ENCODE measurements at regions not wholly inside any gene's neighbourhood (a gene's known extent, or its start where the extent isn't known, plus 50 kb on each side); places are given as distances from the start of the nearest gene placed in this dataset.
"Not testable (repeated sequence)": the region's sequence is repeated elsewhere in the genome, so short reads cannot be mapped to it uniquely, and the experiment has no call there.

DNA sequence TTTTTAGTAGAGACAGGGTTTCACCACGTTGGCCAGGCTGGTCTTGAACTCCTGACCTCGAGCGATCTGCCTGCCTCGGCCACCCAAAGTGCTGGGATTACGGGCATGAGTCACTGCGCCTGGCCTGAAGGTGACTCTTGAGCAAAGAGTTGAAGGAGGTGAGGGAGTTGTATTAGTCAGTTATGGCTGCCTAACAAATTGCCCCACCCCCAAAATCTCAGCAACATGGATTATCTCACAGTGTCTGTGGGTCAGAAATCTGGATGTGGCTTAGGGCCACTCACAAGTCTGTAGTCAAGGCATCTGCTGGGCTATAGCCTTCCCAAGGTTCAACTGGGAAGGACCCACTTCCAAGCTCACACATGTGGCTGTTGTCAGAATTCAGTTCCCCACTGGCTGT, 52.8 kb upstream of the ADGRE5 start:
- ChIA-PET CTCF (no interaction called here), POLR2A (no interaction called here)

DNA sequence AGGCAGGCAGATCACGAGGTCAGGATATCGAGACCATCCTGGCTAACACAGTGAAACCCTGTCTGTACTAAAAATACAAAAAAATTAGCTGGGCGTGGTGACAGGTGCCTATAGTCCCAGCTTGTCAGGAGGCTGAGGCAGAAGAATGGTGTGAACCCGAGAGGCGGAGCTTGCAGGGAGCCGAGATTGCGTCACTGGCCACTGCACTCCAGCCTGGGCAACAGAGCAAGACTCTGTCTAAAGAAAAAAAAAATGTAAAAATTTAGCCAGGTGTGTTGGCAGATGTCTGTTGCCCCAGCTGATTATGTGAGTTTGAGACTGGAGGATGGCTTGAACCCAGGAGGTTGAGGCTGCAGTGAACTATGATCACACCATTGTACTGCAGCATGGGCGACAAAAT, 54.2 kb upstream of the ADGRE5 start:
- CTCF ChIA-PET = not testable (repeated sequence)

DNA sequence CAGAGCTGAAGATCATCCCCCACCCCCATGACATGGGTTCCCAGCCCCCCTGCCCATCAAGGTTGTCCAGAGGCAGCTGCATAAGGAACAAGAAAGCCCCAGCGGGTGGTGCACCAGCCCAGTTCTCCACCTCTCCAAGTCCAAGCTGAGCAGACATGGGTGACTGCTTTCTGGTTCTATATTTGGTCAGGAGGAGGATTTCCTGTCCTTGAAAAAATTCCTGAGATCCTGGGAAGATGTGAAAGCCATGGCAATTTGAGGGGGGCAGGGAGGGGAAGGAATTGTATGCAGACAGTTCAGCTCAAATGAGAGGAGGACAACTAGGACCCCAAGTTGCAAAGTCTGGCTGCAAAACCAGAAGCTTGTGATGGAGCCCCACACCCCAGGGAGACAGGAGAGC, 55.4 kb upstream of the ADGRE5 start:
- CTCF ChIA-PET = interaction anchor here (1.5 kb wide), 1 partner anchor 23 kb away, joined by 5 read pairs; no protein-coding TSS in a partner anchor
- POLR2A ChIA-PET = no interaction called here

More for the DNA sequence above, 54.2 kb upstream of the ADGRE5 start:
- POLR2A ChIA-PET = not testable (repeated sequence)

DNA sequence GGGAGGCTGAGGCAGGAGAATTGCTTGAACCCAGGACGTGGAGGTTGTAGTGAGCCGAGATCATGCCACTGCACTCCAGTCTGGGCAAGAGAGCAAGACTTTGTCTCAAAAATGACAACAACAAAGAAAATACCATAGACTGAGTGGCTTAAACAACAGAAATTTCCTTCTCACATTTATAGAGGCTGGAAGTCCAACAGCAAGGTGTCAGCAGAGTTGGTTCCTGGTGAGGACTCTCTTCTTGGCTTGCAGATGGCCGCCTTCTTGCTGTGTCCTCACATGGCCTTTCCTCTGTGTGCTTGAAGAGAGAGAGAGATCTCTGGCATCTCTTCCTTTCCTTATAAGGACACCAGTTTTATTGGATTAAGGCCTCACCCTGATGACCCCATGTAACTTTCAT, 56.1 kb upstream of the ADGRE5 start:
- POLR2A ChIA-PET = no interaction called here
- CTCF ChIA-PET = interaction anchor here (1.5 kb wide), 1 partner anchor 23 kb away, joined by 5 read pairs; no protein-coding TSS in a partner anchor

DNA sequence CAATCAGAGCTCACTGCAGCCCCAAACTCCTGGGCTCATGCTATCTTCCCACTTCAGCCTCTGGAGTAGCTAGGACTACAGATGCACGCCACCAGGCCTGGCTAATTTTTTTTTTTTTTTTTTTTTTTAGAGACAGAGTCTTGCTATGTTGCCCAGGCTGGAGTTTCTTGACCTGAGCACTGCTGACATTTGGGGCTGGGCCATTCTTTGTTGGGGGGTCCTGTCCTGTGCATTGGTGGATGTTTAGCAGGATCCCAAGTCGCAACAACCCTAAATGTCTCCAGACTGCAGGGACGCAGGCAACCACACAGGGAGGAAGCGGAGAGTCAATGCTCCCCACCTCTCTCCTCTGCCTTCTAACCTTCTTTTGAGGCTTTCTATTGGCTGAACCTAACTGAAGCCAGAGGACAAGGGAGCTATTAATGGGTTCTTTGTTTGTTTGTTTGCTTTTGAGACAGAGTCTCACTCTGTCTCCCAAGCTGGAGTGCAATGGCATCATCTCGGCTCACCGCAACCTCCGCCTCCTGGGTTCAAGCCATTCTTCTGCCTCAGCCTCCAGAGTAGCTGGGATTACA, 58.3 kb upstream of the ADGRE5 start:
- POLR2A ChIA-PET = no interaction called here
- CTCF ChIA-PET = interaction anchor here (0.6 kb wide), 1 partner anchor 40 kb away, joined by 3 read pairs; no protein-coding TSS in a partner anchor

DNA sequence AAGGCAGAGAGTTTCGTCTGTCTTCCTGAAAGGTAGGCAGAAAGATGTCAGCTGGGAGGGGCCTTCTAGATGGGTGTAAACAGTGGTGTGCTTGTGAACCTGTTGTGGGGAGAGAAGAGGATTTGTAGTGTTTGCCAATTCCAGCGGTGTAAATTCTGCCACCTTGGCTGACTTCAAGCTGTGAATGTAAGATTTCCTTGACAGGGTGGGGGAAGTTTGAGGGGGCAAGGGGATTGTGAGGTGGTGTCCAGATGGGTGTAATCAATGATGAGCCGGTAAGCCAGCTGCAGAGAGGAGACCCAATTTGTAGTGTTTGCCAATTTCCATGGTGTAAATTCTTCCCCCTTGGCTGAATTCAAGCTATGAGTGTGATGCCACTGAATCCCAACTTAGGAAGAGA, 61.0 kb upstream of the ADGRE5 start:
- ChIA-PET CTCF (no interaction called here), POLR2A (no interaction called here)

DNA sequence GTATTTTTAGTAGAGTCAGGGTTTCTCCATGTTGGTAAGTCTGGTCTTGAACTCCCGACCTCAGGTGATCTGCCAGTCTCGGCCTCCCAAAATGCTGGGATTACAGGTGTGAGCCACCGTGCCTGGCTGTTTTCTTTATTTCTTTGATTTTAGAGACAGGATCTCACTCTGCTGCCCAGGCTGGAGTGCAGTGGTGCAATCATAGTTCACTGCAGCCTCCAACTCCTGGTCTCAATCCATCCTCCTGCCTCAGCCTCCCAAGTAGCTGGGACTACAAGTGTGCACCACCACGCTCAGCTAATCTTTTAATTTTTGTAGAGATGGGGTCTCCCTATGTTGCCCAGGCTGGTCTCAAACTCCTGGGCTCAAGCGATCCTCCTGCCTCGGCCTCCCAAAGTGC, 61.5 kb upstream of the ADGRE5 start:
- CTCF ChIA-PET = interaction anchor here (1.2 kb wide), 1 partner anchor 29 kb away, joined by 3 read pairs; no protein-coding TSS in a partner anchor
- POLR2A ChIA-PET = not testable (repeated sequence)

DNA sequence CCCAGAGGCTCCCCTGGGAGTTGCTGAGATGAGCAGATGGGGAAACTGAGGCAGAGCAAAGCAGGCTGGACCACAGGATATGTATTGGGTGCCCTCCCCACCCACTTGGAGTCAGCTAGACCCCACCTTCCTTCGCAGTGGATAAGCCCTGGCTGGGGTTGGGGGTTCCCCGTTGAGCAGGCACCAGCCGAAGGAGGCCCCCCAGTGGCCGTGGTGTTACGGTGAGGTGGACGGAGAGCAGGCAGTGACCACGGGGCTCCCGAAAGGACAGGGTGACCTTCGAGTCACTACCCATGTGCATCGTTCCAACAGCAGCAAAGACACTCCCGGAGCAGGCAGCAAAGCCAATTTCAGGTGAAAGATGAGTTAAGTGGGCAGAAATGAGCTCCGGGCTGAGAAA, 62.4 kb upstream of the ADGRE5 start:
- CTCF ChIA-PET = interaction anchor here (1.2 kb wide), 1 partner anchor 29 kb away, joined by 3 read pairs; no protein-coding TSS in a partner anchor

DNA sequence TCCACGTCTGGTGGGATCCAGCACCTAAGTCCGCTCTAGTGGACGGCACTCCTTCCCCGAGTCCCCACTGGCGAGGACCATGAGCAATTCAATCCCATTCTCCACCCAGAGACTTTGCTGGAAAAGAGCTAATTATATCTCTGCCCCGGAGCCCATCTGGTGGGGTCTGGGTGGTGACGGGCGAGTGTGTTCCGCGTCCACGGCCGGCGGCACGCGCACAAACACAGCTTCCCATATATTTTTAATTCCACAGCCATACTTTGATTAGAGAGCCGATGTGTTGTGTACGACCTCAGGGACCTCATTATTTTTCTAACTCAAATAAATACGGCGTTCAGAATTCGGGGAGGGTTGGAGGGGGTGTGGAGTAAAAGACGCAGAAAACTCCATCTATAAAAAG, 64.1 kb upstream of the ADGRE5 start:
- ChIA-PET CTCF (no interaction called here), POLR2A (no interaction called here)

More for the DNA sequence above, 62.4 kb upstream of the ADGRE5 start:
- POLR2A ChIA-PET = no interaction called here

DNA sequence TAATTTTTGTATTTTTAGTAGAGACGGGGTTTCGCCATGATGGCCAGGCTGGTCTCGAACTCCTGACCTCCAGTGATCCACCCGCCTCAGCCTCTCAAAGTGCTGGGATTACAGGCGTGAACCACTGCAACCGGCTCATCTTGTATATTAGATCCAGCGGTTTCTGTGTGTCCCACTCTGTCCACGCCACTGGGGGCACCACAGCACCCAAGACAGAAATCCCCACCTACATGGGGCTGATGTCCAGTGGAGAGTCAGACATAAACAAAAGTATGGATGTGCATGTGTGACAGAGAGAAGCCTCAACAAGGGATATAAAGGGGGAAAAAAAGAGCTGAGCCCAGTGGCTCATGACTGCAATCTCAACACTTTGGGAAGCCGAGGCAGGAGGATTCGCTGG, 65.8 kb upstream of the ADGRE5 start:
- ChIA-PET CTCF (no interaction called here), POLR2A (interaction anchor here (0.6 kb wide), 1 partner anchor 18 kb away, joined by 7 read pairs; no protein-coding TSS in a partner anchor)

DNA sequence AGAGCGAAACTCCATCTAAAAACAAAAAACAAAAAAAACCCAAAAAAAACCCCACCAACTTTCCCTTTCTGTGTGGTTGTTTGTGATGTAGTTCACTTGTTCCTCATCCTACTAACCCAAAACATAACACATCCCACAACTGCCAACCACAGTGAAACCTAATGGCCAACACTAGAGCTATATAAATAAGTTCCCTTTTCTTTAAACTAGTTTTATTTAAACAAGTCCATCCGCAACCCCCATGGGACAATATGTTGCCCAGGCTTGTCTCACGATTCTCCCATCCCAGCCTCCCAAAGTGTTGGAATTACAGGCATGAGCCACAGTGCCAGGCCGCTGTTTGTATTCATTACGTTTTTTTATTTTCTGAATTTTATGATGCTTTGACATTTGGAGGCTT, 71.2 kb upstream of the ADGRE5 start:
- ChIA-PET POLR2A (no interaction called here), CTCF (interaction anchor here (1.1 kb wide), 1 partner anchor 22 kb away, joined by 3 read pairs; no protein-coding TSS in a partner anchor)

DNA sequence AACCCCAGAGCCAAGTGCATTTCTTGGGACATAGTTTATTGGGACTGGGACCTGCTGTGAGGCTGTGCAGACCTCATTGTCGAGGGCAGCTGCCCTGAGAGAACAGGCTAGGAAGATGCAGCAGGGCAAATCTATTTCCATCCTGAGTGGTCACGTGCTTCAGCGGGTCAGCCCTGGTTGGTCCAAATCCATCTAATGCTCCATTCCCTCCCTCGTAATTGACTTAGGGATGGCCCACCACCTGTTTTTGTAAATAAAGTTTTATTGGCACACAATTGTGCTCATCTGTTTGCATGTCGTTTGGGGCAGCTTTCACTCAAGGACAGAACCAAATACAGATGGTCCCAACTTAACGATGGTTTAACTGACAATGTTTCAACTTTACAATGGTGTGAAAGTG, 75.5 kb upstream of the ADGRE5 start:
- CTCF ChIA-PET = no interaction called here
- POLR2A ChIA-PET = interaction anchor here (0.6 kb wide), 1 partner anchor 102 kb away, joined by 4 read pairs; no protein-coding TSS in a partner anchor

DNA sequence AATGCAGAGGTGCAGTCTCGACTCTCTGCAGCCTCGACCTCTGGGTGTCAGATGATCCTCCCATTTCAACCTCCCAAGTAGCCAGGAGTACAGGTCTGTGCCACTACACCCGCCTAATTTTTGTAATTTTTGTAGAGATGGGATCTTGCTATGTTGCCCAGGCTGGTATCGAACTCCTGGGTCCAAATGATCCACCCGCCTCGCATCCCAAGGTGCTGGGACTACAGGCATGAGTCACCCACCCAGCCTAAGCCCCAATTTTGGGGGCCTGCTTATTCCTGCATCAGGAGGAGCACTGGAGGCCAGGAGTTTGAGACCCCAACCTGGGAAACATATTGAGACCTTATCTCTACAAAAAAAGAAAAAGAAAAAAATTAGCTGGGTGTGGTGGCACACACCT, 80.1 kb upstream of the ADGRE5 start:
- POLR2A ChIA-PET = no interaction called here
- CTCF ChIA-PET = interaction anchor here (0.9 kb wide), 1 partner anchor 102 kb away, joined by 3 read pairs; no protein-coding TSS in a partner anchor

DNA sequence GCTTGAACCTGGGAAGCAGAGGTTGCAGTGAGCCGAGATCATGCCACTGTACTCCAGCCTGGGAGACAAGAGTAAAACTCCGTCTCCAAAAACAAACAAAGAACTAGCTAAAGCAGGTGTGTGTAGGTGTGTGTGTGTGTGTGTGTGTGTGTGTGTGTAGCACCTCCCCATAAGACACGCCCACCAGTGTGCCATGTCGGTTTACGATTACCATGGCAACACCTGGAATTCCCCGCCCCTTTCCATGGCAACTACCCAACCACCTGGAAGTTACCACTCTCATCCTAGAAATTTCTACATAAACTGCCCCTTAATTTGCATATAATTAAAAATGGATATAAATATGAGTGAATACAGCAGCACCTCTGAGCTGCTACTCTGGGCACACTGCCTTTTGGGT, 80.9 kb upstream of the ADGRE5 start:
- POLR2A ChIA-PET = no interaction called here
- CTCF ChIA-PET = interaction anchor here (0.9 kb wide), 1 partner anchor 101 kb away, joined by 3 read pairs; no protein-coding TSS in a partner anchor

DNA sequence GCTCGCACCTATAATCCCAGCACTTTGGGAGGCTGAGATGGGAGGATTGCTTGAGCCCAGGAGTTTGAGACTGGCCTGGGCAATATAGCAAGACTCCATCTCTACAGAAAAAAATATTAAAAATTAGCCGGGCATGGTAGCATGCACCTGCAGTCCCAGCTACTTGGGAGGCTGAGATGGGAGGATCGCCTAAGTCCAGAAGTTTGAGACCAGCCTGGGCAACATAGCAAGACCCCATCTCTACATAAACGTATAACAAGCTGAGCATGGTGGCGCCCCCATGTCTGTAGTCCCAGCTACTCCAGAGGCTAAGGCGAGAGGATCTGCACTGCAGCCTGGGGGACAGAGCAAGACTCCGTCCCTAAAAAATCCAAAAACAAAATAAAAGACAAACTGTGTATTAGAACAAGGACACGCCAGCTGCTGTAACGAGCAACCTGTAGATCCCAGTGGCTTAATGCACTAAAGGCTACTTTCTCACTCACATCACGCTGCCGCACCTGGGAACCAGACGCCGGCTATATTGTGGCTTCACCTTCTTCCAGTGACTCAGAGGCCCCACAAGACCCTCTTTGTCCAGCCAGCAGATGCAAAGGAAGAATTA, 81.9 kb upstream of the ADGRE5 start:
- POLR2A ChIA-PET, CTCF ChIA-PET: not testable (repeated sequence)

DNA sequence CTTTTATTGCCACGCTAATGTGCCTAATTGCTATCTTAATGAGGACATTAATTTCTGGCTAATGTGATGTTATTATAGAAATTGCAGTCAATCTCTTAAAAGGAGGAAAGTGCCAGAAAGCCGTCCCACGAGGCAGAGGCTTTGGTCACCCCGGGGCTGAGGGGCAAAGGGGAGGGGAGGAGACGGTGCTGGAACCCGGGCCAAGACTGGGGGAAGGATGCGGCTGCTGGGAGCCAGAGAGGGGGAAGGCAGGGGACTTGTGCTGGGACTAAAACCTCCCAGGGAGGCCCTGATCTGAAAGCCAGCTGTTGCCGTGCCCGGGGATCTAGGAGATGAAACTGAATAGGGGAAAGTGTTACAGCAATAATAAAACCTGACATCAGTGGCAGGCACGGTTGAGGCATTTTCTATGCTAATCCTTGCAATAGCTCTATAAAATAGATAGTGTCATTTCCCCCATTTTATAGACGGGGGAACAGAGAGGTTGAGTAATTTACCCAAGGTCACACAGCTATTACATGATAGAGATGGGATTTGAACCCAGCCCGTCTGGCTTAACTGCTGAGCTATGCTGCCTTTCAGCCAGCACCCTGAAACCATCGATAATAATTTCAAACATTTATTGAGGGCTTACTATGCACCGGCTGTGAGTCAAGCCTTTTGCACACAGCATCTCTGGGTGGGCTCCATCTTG, 83.2 kb upstream of the ADGRE5 start:
- POLR2A ChIA-PET, CTCF ChIA-PET: not testable (repeated sequence)

DNA sequence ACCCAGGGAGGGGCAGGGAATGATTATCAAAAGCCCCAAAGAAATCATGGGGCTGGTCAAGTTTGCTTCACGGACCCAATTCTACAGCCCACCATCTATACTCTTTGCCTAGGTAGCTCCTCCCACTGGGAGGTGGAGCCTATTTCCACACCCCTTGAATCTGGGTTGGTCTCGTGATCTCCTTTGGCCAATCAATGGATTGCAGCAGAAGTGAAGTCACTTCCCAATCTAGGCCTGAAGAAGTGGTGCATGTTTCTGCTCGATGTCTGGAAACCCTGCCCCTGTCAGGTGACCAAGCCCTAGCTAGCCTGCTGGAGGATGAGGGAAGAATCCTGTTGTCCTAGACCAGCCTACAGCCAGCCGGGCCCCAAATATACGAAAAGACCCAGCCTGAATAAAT, 86.3 kb upstream of the ADGRE5 start:
- POLR2A ChIA-PET, CTCF ChIA-PET: not testable (repeated sequence)

DNA sequence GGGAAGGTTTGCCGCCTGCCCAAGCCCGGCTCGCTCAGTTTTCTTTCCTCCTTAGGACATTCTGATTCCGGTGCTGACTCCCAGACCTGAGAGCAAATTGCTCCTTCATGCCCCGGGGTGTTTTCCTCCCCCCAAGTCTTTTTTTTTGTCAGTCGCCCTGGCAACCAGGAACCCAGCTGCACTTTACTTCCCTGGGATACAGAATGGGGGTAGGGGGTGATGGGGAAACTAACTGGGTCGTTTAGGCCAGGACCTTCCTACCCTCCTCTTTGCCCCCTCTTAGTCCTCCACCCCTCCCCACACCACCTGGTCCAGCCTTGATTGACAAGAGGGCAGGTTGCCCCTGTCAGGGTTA, 87.5 kb upstream of the ADGRE5 start:
- CTCF ChIA-PET = not testable (repeated sequence)

DNA sequence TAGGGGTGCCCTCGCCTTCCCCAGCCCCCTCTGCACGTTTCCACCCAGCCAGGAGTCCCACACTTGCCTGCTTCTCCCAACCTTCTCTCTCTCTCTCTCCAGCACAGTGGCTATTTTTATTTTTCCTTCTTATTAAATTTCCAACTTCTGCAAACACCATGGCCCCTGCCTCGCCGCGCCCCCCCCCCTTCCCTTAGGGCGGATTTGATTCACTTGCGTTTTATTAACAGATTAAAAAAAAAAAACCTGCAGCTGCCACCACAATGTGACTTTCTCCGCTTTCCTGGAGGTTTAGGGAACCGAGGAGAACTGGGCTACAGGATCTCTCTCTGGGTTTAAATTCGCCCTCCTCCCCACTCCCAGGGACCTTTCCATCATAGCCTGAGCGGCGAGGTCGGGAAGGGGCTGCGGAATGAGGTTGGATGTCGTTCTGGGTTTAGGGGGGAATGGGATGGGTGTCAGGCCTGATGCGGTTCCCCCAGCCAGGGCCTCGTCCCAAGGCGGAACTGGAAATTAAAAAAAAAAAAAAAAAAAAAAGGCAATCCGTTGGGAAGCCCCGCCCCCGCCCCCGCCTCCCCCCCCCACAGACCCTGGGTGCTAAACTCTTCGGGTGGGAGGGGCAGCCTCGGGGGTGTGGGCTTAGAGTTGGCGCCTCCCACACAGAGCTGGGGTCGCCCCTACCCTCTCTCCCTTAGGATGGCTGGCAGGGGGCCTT, 87.3 kb upstream of the ADGRL1 start:
- POLR2A ChIA-PET = not testable (repeated sequence)
- CTCF ChIA-PET = interaction anchor here (0.6 kb wide), 1 partner anchor 63 kb away, joined by 3 read pairs; no protein-coding TSS in a partner anchor

More for the DNA sequence above, 87.5 kb upstream of the ADGRE5 start:
- POLR2A ChIA-PET = not testable (repeated sequence)

DNA sequence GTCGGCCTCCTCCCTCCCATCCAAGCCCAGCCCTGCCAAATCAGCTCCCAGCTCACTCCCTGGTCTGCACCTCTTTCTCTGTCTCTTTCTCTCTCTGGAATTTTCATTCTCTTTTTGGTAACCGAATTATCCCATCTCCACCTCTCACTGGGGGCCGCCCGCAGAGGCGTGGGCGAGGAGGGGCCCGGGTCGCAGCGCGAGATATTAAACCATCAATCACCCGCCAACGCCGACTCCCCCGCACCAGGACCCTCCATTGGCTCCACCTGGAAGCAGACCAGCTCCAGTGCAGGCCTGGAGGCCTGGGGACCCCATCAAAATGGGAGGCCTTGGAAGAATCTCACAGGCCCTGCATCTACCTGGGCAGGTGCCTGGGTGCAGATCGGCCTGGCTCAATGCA, 83.8 kb upstream of the ADGRL1 start:
- CTCF ChIA-PET = interaction anchor here (0.6 to 1.0 kb wide), 2 partner anchors 14 to 60 kb away, joined by 3 to 5 read pairs; no protein-coding TSS in a partner anchor
- POLR2A ChIA-PET = not testable (repeated sequence)

Measured in activated CD8-positive, alpha-beta memory T cell treated with anti-CD3 and anti-CD28 coated beads for 36 hours (primary cell).